ELR (cell line): ENCODE measurements at regions not wholly inside any gene's neighbourhood (a gene's known extent, or its start where the extent isn't known, plus 50 kb on each side); places are given as distances from the start of the nearest gene placed in this dataset.

Source experiments
- DNase-seq: peaks from one replicate; pipeline ENCODE4 v3.0.0-alpha.2; 2015; ENCODE audit warnings: low read depth

DNA sequence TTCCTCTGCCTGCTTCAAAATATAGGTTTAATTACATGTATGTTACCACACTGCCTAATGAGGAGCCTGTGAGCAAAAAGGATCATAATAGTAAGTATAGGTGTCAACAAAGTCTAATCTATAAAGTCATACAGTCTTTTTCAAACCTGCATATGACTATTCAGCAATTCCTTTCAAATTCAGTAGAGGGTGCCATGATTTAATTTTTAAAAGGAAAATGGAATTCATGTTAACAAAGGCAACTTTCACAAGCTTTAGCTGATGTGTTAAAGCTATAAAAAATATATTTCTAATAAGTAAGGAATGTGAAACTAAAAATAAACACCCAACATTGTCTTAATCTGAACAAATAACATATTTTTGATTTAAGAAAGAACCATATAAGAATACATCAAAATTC, 52.1 kb downstream of the MPP7 start:
- peak; percentile 50 for DNase-seq

GRCh38 chr10:28250358-28250757, 52.5 kb downstream of the MPP7 start:
- DNase-seq = no peak

DNA sequence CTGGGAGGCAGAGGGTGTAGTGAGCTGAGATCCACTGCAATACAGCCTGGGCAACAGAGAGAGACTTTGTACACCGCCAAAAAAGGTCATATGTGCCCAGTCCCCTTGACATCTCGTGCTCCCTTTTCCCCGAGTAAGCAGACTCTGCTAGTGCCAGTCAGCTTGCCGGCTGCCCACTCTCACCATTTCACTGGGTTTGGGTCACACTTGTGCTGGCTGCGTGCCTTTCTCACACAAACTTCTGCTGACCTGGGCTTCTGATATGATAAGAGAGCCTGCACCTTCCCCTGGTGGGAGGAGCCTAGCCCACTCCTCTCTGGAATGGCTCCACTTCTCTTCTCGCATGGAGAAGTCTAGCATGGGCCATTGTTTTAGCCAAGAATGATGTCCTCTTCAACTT, 53.4 kb downstream of the MPP7 start:
- no peak for DNase-seq

DNA sequence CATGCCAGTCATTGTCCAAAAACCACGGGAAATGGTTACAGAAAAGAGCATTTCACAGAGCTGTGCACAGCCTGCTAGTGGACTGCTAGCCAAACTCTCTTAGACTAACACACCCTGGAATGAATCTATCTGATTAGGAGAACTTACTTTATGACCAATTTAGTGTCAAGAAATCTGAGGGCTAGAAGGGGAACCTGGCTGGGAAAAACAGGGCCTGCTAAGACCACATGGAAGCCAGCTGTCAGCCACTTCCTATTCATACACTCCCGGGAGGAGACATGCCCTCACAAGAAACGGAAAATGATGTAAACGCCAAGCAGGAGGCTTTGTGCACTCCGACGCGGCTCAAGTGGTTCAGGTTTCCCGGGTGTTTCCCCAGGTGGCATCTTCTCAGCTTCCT, 54.8 kb downstream of the MPP7 start:
- no peak for DNase-seq

DNA sequence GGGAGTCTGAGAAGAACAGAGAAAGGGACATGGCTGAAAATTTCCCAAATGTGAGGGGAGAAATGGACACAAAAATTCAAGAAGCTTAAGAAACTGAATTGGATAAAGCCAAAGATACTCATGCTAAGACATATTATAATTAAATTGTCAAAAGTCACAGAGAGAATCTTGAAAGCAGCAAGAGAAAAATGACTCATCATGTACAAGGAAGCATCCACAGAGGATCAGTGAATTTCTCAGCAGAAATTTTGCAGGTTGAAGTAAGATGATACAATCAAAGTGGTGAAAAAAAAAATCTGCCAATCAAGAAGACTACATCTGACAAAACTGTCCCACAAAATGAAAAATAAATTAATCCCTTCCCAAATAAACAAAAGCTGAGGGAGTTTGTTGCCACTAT, 56.8 kb downstream of the MPP7 start:
- no peak for DNase-seq

GRCh38 chr10:28243923-28244322, 58.9 kb downstream of the MPP7 start:
- no peak for DNase-seq

- no peak for DNase-seq
Observed at GRCh38 chr10:28242555-28243204, 60.2 kb downstream of the MPP7 start.

DNA sequence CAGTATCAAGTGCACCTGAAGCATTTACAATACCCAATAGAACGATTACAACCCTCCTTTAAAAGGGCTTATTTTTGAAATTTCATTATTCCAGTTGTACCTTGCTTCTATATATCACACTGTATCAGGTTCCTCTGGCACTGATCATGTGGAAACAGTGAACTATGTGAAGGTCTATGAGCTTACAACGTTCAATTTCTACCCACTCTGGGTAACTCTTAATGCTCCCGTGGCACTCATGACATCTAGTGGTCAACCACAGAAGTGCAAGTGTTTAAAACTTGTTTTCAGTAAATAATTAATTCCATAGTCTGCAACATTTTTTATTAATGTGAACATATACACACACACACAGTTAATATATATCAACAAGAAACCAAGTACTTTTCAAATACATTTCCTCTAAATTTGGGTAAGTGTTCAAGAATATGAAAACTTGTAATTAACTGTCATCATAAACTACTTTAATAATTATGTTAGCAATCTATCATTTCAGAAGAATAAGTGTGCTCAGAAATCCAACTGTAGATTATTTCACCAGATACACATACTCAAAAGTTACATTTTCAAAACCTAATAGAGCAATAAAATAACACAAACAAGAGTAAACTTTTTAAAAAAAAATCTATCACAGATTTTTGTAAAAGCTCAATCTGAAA, 61.0 kb downstream of the MPP7 start:
- DNase-seq = peak; percentile 66

- DNase-seq = no peak
Observed at GRCh38 chr10:28240400-28240799, 62.5 kb downstream of the MPP7 start.

DNA sequence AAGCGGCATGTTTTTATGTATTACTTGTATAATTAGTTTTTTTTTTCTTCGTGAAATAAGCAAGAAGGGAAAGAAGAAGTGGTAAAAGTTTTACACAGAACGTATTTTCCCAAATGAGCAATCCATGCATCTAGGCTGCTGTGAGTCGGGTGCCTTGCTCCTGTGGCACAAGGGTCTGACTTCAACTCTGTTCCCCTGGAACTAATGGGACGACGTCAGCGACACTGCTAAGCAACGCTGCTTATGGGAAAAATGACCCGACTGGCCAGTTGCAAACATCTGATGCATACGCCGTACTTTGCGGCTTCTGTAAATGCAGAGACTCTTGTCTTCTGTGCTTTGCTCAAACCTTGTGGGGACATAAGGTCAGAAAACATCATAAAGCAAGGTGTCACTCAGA, 66.3 kb downstream of the MPP7 start:
- no peak for DNase-seq

DNA sequence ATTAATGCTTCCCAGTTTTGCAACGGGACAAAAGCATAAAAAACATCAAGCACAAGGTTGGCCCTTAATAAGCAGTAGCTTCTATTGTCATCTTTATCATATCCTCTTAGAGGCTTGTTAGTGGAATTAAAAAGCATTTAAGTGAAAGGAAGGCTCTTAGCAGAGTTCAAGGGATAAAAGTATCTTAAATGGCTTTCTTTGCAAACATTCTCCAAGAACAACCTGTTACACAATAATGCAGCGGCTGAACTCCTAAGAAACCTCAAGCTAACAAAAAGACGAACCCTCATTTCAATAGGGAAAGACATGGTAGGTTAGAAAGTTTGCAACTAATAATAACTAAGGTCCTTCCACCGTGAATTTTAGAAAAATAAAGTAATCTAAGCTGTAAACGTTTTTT, 82.1 kb downstream of the MPP7 start:
- no peak for DNase-seq

DNA sequence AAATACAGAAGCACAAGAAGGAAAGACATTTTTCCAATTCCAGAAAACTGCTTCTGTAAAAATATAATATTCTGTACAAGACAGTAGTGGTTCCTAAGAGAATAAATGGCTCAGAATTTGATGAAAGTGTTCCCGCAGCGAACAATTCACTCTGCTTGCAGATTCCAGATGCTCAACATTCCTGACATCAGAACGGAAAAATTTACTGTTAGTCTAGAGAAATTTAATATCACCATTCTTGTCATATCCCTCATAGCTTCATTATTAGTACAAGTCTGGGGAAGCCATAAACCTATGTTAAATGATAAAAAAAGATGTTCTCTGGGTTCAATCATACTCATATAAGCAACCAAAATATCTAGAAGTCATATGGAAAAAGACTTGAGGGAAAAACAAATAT, 83.6 kb downstream of the MPP7 start:
- peak; percentile 14 for DNase-seq

DNA sequence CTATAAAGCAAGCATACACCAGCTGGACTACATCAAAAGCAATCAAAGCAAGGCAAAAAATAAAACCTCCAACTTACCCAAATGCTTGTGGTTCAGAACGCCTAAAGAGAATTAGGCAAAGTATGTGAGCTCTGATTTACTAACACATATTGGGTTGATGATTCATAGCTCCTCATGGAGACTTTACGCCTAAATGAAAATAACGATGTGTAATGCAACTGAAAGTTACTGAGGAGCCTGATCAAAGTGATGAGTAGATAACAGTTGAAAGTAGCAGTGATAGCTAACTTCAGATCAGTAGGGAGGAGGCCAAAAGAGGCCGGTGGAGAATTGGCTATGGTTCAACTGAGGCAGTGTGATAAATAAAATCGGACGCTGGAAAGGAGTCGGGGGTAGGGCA, 85.0 kb downstream of the MPP7 start:
- peak; percentile 80 for DNase-seq

GRCh38 chr10:28215930-28216329, 86.9 kb downstream of the MPP7 start:
- no peak for DNase-seq

- no peak for DNase-seq
Observed at GRCh38 chr10:28214219-28214618, 88.6 kb downstream of the MPP7 start.

DNA sequence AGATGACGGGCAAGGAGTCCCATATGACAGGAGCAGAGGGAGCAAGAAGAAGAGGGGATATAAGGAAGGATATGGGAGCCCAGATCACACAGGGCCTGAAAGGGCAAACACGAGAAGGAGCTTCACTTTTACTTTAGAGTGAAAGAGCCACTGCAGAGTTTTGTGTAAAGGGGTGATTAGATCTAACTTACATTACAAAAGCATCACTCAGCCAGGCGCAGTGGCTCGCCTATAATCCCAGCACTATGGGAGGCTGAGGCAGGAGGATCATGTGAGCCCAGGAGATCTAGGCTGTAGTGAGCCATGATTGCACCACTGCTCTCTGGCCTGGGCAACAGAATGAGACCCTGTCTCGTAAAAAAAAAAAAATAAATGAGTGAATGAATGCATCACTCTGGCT, 91.1 kb downstream of the MPP7 start:
- no peak for DNase-seq

GRCh38 chr10:28207799-28208198, 95.1 kb downstream of the MPP7 start:
- DNase-seq = no peak

DNA sequence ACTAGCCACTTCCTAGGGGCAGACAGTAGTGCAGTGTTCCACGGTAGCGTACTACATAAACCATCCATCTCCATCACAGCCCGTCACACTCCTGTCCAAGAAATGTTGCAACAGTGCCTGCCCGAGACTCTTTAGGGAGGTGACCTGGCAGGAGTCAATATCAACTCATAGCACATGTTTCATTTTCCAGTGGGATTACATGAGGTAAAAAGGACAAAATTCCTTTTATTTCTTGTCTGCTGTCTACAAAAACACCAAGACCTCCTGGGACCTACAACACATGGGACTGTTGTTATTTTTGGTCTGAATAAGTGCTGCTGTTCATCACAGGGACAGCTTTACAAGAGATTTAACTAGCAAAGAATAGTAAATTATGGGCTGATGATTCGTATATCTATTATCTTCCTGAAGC, 99.9 kb downstream of the MPP7 start:
- no peak for DNase-seq

DNA sequence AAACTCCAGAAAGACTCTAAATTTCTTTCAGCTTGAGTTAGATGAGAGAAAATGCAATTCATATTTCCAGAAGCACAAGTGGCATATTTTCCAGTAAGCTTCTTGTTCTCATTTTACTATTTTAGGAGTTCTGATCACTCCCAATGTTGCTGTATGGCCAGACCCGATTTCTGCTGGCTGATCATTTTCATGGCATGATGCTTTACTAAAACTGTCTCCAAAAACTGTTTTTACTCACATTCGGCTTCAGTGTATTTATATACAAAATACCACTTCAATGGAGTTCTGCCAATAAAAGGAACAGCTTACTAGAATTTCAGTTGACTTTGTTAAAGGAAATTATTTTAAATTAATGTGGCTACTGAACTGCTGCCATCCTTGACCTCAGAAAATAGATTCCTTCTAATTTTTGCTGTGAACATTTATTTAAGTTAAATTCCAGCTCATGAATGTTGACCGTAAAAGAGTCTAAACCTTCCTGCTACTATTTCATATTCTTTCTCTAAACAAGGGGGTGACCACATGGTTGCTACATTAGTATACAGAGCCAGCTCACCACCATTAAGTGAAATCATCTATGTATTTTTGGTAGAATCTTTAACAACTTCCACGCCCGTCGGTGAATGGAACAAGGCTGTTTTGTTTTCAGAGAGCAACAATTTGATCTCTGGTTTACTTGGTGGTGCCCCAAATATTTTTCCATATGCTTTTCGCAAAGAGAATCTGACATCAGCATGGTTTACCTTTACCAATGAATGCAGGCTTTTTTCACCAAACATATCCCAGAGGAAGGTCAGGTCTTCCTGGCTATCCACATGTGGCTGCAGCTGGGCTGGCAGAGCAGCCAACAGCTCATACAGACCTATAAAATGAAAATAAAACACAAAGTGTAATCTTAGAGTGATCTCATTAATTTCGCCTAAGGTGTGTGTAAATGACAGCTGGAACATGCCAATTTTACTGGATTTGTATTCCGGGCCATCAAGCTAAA, 101.2 kb downstream of the MPP7 start:
- peak; percentile 31 for DNase-seq

DNA sequence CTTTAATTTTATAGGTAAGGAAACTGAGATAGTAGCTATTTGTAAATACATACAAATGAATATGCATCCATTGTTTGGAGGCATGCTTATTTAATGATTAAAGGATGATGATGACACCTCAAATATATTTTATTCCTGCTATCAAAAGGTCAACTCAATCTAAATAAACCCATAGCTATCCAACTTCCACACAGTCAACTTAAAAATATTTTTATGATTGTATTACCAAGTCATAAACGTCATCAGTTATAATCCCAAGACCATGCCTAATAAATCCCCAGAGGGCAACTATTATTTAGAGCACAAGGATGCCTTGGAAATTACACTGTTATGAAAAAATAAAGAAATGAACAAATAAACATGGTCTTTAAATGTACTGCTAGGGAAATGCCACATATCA, 102.1 kb downstream of the MPP7 start:
- DNase-seq = peak; percentile 66

DNA sequence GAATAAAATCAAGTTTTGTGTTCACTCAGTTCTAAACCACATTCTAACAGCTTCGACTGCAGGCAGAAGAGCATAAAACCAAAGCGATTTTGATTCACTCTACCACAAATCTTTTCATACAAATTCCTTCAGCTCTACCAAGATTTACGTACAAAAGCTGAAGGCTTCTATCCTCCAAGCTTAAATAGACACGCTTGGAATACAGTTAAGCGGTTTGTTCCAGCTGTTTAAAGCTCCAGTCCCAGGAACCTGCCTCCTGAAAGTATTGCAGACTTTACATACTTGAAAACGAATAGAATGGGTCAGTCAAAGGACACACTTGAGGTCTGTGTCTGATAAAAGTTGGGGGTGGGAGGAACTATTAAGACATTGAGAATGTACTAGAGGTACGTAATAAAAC, 102.9 kb downstream of the MPP7 start:
- no peak for DNase-seq

- DNase-seq = no peak
Observed at GRCh38 chr10:28190196-28190595, 112.7 kb downstream of the MPP7 start.

- DNase-seq = no peak
Observed at GRCh38 chr10:28188526-28188925, 114.3 kb downstream of the MPP7 start.
